NCI-H128 (cell line): ENCODE measurements at regions not wholly inside any gene's neighbourhood (a gene's known extent, or its start where the extent isn't known, plus 50 kb on each side); places are given as distances from the start of the nearest gene placed in this dataset.
"Not testable (repeated sequence)": the region's sequence is repeated elsewhere in the genome, so short reads cannot be mapped to it uniquely, and the experiment has no call there.

Source experiments
- DNase-seq: peaks from one replicate; lab custom pipeline; 2025; ENCODE audit not compliant: unreplicated experiment; lab: John Stamatoyannopoulos, UW

- no peak for DNase-seq
Observed at GRCh38 chrX:39264023-39264422, 462.8 kb downstream of the MID1IP1 start.

DNA sequence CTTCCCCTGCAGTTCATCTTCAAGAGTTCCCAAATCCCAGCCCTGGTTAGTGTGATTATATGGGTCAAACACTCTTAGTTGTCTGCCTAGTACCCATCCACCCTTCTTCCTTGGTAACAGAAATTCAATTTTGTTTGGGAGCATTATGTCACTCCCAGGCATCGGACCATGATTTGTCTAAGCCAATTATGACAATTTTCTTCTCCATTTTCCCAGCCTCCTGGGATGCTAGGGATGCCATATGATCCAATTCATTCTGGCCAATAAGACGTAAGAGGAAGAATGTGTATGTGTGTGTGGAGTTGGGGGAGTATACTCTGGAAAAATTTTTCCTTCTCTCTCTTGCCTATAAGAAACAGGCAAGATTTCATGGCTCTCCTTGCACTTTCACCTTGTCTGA, 465.9 kb downstream of the MID1IP1 start:
- DNase-seq, result no peak

GRCh38 chrX:39268207-39268606, 466.9 kb downstream of the MID1IP1 start:
- DNase-seq, result no peak

GRCh38 chrX:39275500-39276068, 474.3 kb downstream of the MID1IP1 start:
- no peak for DNase-seq

DNA sequence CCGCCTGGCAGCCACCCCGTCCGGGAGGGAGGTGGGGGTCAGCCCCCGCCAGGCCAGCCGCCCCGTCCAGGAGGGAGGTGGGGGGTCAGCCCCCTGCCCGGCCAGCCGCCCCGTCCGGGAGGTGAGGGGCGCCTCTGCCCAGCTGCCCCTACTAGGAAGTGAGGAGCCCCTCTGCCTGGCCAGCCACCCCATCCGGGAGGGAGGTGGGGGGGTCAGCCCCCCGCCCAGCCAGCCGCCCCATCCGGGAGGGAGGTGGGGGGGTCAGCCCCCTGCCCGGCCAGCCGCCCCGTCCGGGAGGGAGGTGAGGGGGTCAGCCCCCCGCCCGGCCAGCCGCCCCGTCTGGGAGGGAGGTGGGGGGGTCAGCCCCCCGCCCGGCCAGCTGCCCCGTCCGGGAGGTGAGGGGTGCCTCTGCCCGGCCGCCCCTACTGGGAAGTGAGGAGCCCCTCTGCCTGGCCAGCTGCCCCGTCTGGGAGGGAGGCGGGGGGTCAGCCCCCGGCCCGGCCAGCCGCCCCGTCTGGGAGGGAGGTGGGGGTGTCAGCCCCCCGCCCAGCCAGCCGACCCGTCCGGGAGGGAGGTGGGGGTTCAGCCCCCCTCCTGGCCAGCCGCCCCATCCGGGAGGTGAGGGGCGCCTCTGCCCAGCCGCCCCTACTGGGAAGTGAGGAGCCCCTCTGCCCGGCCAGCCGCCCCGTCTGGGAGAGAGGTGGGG, 476.6 kb downstream of the MID1IP1 start:
- DNase-seq, result not testable (repeated sequence)

DNA sequence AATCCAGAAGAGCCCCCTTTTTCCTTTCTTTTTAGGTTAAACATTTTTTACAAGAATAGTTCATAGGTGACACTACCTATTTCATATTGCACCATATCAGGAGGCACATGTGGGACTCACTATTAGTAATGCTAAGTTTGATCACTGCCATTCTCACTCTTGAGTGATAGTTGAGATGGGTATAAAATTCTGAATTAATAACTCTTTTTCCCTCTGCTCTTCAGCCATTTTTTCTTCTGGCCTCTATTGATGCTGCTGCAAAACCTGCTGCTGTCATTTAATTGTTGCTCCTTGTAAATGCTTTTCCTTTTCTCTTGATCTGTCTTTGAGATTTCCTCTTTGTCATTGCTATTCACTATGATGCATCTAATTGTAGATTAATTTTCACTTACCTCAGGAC, 482.0 kb downstream of the MID1IP1 start:
- no peak for DNase-seq

GRCh38 chrX:39288592-39288991, 487.3 kb downstream of the MID1IP1 start:
- DNase-seq, result no peak

DNA sequence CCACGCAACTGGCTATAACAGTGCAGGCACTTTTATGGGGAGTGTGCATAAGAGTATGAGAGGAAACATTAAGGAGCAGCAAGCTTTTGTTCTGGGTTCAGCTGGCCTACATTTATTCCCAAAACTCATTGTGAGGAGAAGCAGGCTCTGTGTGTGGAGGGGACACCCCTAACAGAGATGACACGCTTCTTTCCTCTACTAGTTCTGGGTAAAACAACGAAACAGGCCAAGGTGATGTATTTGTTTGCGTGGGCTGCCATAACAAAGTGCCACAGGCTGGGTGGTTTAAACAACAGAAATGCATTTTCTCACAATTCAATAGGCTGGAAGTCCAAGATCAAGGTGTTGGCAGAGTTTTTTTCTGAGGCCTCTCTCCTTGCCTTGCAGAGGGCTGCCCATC, 488.6 kb downstream of the MID1IP1 start:
- DNase-seq, result no peak

DNA sequence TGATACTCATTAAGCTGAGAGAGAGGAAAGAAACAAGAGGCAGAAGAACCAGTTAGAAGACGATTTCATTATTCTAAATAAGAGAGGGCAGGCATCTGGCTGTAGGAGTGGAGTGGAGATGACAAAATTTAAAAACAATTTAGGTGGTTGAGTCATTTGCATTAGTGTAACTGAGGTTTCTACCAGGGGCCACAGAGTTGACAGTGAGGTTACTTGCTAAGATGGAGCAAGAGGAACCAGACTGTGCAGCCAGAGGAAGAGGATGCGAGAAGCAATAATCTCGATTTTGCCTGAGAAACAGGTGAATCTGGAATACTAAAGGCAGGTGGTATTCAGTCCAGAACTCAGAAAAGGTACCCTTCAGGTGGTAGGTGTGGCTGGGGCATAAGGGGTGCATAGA, 491.9 kb downstream of the MID1IP1 start:
- DNase-seq, result no peak

- no peak for DNase-seq
Observed at GRCh38 chrX:39296472-39296871, 495.2 kb downstream of the MID1IP1 start.

DNA sequence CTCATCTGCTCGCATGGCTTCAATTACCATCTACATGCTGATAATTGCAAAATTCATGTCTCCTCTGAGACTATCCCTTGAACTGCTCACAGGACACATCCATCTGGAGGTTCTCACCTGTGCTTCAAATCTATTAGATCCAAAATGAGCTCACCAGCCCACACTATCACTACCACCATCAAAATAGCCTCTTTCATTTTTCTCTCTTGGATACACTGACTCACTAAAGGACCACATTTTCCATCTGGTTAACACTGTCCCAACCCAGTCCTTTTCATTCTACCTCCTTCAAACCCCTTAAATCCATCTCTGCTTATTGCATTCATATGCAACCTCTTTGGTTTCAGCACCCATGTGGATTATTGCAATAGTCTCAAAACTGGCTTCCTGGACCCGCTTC, 497.6 kb downstream of the MID1IP1 start:
- no peak for DNase-seq

DNA sequence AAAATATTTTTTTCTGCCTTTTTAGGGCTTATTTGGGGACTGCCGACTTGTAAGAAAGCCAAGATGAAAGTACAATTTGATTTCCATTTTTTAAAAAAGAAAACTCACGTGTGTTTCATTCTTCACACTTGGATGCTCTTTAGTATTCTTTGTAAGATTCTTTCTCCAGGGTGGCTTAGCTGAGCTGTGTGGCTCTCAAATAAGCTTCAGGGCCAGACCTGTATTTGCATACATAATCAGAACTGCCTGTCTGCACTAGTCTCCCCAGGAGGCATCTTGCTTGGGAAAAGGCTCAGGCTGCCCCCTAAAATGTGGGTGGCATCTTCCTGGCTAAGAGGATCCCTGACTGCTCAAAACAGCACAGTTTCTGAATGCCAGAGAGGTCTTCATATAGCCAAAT, 498.4 kb downstream of the MID1IP1 start:
- no peak for DNase-seq

- no peak for DNase-seq
Observed at GRCh38 chrX:39301036-39301435, 499.8 kb downstream of the MID1IP1 start.

- DNase-seq, result no peak
Observed at GRCh38 chrX:39302838-39303237, 501.6 kb downstream of the MID1IP1 start.

GRCh38 chrX:39304746-39305145, 503.5 kb downstream of the MID1IP1 start:
- no peak for DNase-seq

GRCh38 chrX:39307488-39307887, 506.2 kb downstream of the MID1IP1 start:
- no peak for DNase-seq

GRCh38 chrX:39308126-39308525, 506.9 kb downstream of the MID1IP1 start:
- no peak for DNase-seq

- no peak for DNase-seq
Observed at GRCh38 chrX:39309018-39309635, 507.9 kb downstream of the MID1IP1 start.

DNA sequence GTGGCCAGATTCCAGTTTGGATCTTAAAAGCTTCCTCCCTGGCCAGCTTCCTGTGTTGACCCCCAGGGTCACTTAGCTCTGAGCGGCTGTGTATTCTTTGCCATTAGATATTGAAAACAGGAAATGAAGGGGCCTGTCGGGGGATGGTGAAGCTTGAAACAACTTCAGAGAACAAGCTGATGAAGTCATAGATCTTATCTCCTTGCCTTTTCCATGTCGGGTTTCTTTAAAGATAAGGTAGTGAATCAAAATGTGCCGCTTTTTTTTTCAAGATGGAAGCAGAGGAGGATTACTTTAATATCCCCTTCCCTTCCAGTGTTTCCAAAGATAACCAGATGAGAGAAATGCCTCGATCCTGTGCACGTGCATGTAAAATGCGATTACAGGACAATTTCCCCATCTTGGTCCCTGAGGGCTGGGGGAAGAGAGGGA, 508.5 kb downstream of the MID1IP1 start:
- no peak for DNase-seq

GRCh38 chrX:39310891-39311290, 509.6 kb downstream of the MID1IP1 start:
- DNase-seq, result no peak

DNA sequence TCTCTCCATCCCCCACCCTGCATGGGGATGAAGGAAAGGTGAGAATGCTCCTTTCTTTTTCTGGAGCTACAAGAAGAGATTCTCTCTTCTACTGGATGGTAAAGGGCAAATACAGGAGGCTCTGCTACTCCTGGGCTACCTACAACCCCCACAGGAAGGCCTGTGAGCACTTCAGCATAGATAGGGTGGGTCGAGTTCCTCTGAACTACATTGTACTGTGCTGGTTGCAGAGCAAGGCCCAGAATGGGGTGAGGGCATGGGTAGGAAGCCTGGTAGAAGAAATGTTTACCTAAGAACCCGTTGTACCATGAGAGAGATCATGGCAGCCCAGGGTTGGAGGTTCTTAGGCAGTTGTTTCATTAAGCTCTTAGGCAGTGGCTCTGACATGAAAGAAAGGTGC, 510.4 kb downstream of the MID1IP1 start:
- no peak for DNase-seq

DNA sequence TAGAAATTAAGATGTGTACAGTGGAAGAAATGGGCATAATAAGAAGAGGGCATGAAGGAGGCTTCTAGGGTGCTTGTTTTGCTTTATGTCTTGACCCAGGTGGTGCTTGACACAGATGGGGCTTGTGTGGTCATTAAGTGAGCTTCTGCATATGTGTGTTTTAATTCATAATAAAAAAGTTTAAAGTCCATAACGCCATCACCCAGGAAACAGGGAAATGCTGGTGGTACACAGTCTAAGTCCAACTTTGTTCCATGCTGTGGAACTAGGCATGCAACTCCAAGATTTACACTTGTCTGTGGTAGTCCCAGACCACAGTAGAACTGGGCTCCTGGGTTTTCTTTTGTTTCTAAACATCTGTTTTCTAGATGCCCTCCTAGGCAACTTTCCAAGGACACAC, 511.9 kb downstream of the MID1IP1 start:
- DNase-seq, result no peak
